Cardiac septum (tissue), 1 donor: ENCODE measurements at regions not wholly inside any gene's neighbourhood (a gene's known extent, or its start where the extent isn't known, plus 50 kb on each side); places are given as distances from the start of the nearest gene placed in this dataset.

Experiments
- DNase-seq: peaks from one replicate; pipeline ENCODE4 v3.0.0-alpha.2; 2020; ENCODE audit warnings: low spot score
- intact Hi-C: fragments of 100-400 bp; cut with DNase I; formaldehyde crosslinking; loops from one replicate; pipeline ENCODE4 v1.14.0; 2022
- donor health status: DM: no; HTN: no; CAD: no.

GRCh38 chr3:176757429-176757828 is 439.9 kb downstream of the TBL1XR1 start:
- DNase-seq: no peak
- intact Hi-C loops: no loop called here

GRCh38 chr3:176755977-176756376 is 441.3 kb downstream of the TBL1XR1 start:
- intact Hi-C loops: no loop called here
- no peak for DNase-seq

- intact Hi-C loops: no loop called here
- no peak for DNase-seq
Measured at GRCh38 chr3:176755552-176755951, 441.7 kb downstream of the TBL1XR1 start.

- intact Hi-C loops: no loop called here
Measured at GRCh38 chr3:176741664-176742047, 455.6 kb downstream of the TBL1XR1 start.

GRCh38 chr3:176740906-176741663 is 456.2 kb downstream of the TBL1XR1 start:
- no peak for DNase-seq
- intact Hi-C loops: no loop called here

More at GRCh38 chr3:176741664-176742047, 455.6 kb downstream of the TBL1XR1 start:
- no peak for DNase-seq

- intact Hi-C loops: no loop called here
- DNase-seq: no peak
Measured at GRCh38 chr3:176739159-176739558, 458.1 kb downstream of the TBL1XR1 start.

- intact Hi-C loops: no loop called here
Measured at GRCh38 chr3:176737480-176738110, 459.7 kb downstream of the TBL1XR1 start.

GRCh38 chr3:176734146-176734545 is 463.1 kb downstream of the TBL1XR1 start:
- intact Hi-C loops: no loop called here
- DNase-seq: no peak

More at GRCh38 chr3:176737480-176738110, 459.7 kb downstream of the TBL1XR1 start:
- DNase-seq: no peak

- no peak for DNase-seq
- intact Hi-C loops: no loop called here
Measured at GRCh38 chr3:176724394-176724759, 472.9 kb downstream of the TBL1XR1 start.

GRCh38 chr3:176723758-176724393 is 473.4 kb downstream of the TBL1XR1 start:
- intact Hi-C loops: no loop called here
- DNase-seq: no peak

GRCh38 chr3:176714034-176714433 is 483.2 kb downstream of the TBL1XR1 start:
- DNase-seq: no peak
- intact Hi-C loops: no loop called here

GRCh38 chr3:176712191-176712590 is 485.1 kb downstream of the TBL1XR1 start:
- intact Hi-C loops: no loop called here
- no peak for DNase-seq

- DNase-seq: no peak
- intact Hi-C loops: no loop called here
Measured at GRCh38 chr3:176699288-176699687, 498.0 kb downstream of the TBL1XR1 start.

- DNase-seq: no peak
- intact Hi-C loops: no loop called here
Measured at GRCh38 chr3:176697284-176697889, 499.9 kb downstream of the TBL1XR1 start.

GRCh38 chr3:176696816-176697215 is 500.5 kb downstream of the TBL1XR1 start:
- intact Hi-C loops: no loop called here
- no peak for DNase-seq

- intact Hi-C loops: no loop called here
- no peak for DNase-seq
Measured at GRCh38 chr3:176692966-176693785, 504.1 kb downstream of the TBL1XR1 start.

GRCh38 chr3:176692199-176692965 is 504.9 kb downstream of the TBL1XR1 start:
- intact Hi-C loops: no loop called here
- DNase-seq: no peak

GRCh38 chr3:176690083-176690869 is 507.0 kb downstream of the TBL1XR1 start:
- DNase-seq: no peak
- intact Hi-C loops: no loop called here
